DOHH2 (cell line): ENCODE measurements at regions not wholly inside any gene's neighbourhood (a gene's known extent, or its start where the extent isn't known, plus 50 kb on each side); places are given as distances from the start of the nearest gene placed in this dataset.

Experiments
- H3F3A ChIP-seq: fragments of 200-600 bp; sonication (generic), shearing (Covaris generic); 2 replicates; pipeline ENCODE4 v1.6.0; 2016; ENCODE audit warnings: antibody characterized with exemption, mild to moderate bottlenecking; ENCODE audit not compliant: control insufficient read depth, insufficient read depth
- H3K27ac ChIP-seq: fragments of 200-600 bp; sonication (generic); 2 replicates; pipeline ENCODE4 v1.5.1; 2014; ENCODE audit warnings: low read depth, mild to moderate bottlenecking, low read length, moderate library complexity
- H3K27me3 ChIP-seq: fragments of 200-600 bp; sonication (generic); 2 replicates; pipeline ENCODE4 v1.6.1; 2014; ENCODE audit warnings: mild to moderate bottlenecking, low read length, mixed read lengths; ENCODE audit not compliant: control insufficient read depth
- H3K36me3 ChIP-seq: fragments of 200-600 bp; sonication (generic); 2 replicates; pipeline ENCODE4 v1.6.1; 2014; ENCODE audit warnings: mild to moderate bottlenecking, low read length, moderate library complexity, mixed read lengths; ENCODE audit not compliant: control insufficient read depth
- H3K4me1 ChIP-seq: fragments of 200-600 bp; sonication (generic); 2 replicates; pipeline ENCODE4 v1.6.1; 2014; ENCODE audit warnings: mild to moderate bottlenecking, low read length, mixed read lengths; ENCODE audit not compliant: control insufficient read depth
- H3K4me2 ChIP-seq: fragments of 200-600 bp; sonication (generic); 2 replicates; pipeline ENCODE4 v1.6.0; 2014; ENCODE audit warnings: mild to moderate bottlenecking, low read length, moderate library complexity
- H3K4me3 ChIP-seq: fragments of 200-600 bp; sonication (generic); 2 replicates; pipeline ENCODE4 v1.5.1; 2014; ENCODE audit warnings: mild to moderate bottlenecking, low read length, mixed read lengths
- H3K79me2 ChIP-seq: fragments of 200-600 bp; sonication (generic); 2 replicates; pipeline ENCODE4 v1.6.1; 2014; ENCODE audit warnings: mild to moderate bottlenecking, low read length, mixed read lengths; ENCODE audit not compliant: control insufficient read depth
- H3K9me2 ChIP-seq: fragments of 200-600 bp; sonication (generic); replicated peaks from 2 replicates; pipeline ENCODE4 v1.6.1; 2014; ENCODE audit warnings: mild to moderate bottlenecking, low read length, mixed read lengths; ENCODE audit not compliant: control insufficient read depth
- H3K9me3 ChIP-seq: fragments of 200-600 bp; sonication (generic); 2 replicates; pipeline ENCODE4 v1.6.1; 2014; ENCODE audit warnings: antibody characterized with exemption, low read length, mixed read lengths; ENCODE audit not compliant: control insufficient read depth, insufficient read depth
- H4K20me1 ChIP-seq: fragments of 200-600 bp; sonication (generic); 2 replicates; pipeline ENCODE4 v1.6.0; 2014; ENCODE audit warnings: low read depth, mild to moderate bottlenecking, antibody characterized with exemption, low read length, moderate library complexity; ENCODE audit not compliant: control insufficient read depth, insufficient read depth
- EZH2phosphoT487 ChIP-seq: fragments of 200-600 bp; sonication (generic); IDR thresholded peaks from 2 replicates; pipeline ENCODE4 v1.6.1; 2017; ENCODE audit warnings: borderline replicate concordance, mild to moderate bottlenecking, antibody characterized with exemption, low read length, moderate library complexity, mixed read lengths
- TF ChIP-seq, protein P1 (sequence below): fragments of 200-600 bp; sonication (generic); IDR thresholded peaks from one replicate; pipeline ENCODE4 v1.5.1; 2014; ENCODE audit warnings: antibody characterized with exemption, mild to moderate bottlenecking, low read depth, low read length; ENCODE audit not compliant: poor library complexity, severe bottlenecking

DNA sequence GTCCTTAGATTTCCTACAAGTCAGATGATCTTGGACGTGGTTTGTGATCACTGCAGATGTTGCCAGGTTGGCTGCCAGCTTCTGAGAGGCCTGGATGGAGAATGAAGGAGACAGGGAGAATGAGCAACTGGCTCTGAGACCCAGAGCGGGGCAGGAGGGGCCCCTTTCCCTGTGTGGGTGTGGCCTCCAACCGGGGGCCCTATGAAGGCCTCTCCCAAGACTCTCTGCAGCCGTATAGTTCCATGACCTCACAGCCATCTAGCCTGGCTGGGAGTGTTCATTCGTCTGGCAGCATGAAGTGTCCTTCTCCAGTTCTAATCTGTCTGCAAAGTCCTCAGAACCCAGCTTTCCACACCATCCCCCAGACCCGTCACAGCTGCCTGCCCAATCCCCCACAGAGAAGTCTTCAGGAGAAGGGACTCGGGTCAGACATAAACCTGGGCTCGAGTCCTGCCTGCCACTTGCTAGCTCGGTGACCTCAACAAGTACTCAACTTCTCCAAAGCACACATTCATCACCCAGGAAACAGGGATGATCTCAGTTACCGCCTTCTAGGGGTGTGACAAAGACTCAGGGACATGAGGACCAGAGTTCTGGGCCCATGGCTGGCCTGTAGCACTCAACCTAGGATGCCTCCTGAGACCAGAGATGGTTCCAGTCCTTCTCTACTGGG, 122.6 kb downstream of the EDN3 start:
- H4K20me1 ChIP-seq, result no peaks in the 10 kb centered on the region
- H3K9me2 ChIP-seq, result no peaks in the 10 kb centered on the region
- TF ChIP-seq EZH2phosphoT487, result no peak
- TF ChIP-seq, protein P1, sequence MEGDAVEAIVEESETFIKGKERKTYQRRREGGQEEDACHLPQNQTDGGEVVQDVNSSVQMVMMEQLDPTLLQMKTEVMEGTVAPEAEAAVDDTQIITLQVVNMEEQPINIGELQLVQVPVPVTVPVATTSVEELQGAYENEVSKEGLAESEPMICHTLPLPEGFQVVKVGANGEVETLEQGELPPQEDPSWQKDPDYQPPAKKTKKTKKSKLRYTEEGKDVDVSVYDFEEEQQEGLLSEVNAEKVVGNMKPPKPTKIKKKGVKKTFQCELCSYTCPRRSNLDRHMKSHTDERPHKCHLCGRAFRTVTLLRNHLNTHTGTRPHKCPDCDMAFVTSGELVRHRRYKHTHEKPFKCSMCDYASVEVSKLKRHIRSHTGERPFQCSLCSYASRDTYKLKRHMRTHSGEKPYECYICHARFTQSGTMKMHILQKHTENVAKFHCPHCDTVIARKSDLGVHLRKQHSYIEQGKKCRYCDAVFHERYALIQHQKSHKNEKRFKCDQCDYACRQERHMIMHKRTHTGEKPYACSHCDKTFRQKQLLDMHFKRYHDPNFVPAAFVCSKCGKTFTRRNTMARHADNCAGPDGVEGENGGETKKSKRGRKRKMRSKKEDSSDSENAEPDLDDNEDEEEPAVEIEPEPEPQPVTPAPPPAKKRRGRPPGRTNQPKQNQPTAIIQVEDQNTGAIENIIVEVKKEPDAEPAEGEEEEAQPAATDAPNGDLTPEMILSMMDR, result no peak
- H3K9me3 ChIP-seq, result no peaks in the 10 kb centered on the region
- no peak overlapping the region for H3K27ac ChIP-seq
- no peaks in the 10 kb centered on the region for H3K4me1 ChIP-seq
- no peak overlapping the region for H3K4me3 ChIP-seq
- H3K36me3 ChIP-seq, result no peaks in the 10 kb centered on the region
- no peaks in the 10 kb centered on the region; the same call in 1 of the 2 replicates for H3K27me3 ChIP-seq
- H3K79me2 ChIP-seq, result no peaks in the 10 kb centered on the region
- no peak overlapping the region for H3K4me2 ChIP-seq
- H3F3A ChIP-seq, result no peaks in the 10 kb centered on the region

DNA sequence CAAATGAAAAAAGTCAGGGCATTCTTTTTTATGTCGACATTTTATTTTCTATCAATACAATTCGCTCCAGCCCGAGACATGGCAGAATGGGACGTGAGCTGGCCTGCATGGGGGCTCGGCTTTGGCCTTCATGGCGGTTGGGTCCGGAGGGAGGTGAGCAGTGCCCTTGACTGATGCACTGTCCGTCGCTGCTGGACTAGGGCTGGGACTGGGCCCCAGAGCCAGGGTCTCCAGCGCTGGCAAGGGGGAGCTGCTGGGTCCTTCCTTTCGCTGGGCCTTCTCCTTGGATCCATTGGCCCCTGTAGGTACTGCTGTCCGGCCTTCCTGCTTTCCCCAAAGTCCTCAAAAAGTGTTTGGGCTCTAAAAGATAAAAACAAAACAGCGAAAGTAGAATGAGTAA, 124.6 kb downstream of the EDN3 start:
- Histone ChIP-seq H3K4me2 (no peak overlapping the region), H3K9me3 (no peaks in the 10 kb centered on the region), H4K20me1 (no peaks in the 10 kb centered on the region), H3K79me2 (no peaks in the 10 kb centered on the region), H3K4me1 (no peaks in the 10 kb centered on the region), H3F3A (no peaks in the 10 kb centered on the region), H3K4me3 (no peak overlapping the region), H3K9me2 (no peaks in the 10 kb centered on the region), H3K36me3 (no peaks in the 10 kb centered on the region), H3K27me3 (no peaks in the 10 kb centered on the region; the same call in 1 of the 2 replicates), H3K27ac (no peak overlapping the region)
- no peak for TF ChIP-seq EZH2phosphoT487
- TF ChIP-seq, protein P1, result no peak

DNA sequence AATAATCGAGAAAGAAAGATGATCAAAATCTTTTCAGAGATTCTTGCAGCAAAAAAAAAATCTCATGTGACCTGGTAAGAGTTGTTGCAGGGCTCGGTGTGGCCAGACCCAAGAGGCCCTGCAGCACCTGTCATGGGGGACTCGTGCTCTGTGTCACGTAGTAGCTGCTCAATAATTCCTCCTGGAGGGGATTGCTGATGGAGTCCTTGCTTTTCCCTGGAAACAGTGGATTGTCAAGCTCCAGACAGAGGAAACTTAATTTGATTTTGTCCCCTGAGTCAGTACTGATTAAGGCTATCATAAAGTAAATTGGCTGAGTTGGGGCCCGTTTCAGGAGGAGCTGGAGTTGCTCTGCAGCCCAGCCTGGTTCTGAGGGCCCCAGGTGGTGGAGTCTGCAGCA, 125.2 kb downstream of the EDN3 start:
- Histone ChIP-seq H3K79me2 (no peaks in the 10 kb centered on the region), H3K9me2 (no peaks in the 10 kb centered on the region), H3K4me1 (no peaks in the 10 kb centered on the region), H4K20me1 (no peaks in the 10 kb centered on the region), H3K36me3 (no peaks in the 10 kb centered on the region), H3K4me2 (no peak overlapping the region), H3K9me3 (no peaks in the 10 kb centered on the region), H3K27me3 (no peaks in the 10 kb centered on the region; the same call in 1 of the 2 replicates), H3K27ac (no peak overlapping the region), H3F3A (no peaks in the 10 kb centered on the region), H3K4me3 (no peak overlapping the region)
- TF ChIP-seq, protein P1, result no peak
- TF ChIP-seq EZH2phosphoT487, result no peak
